ENCODE measurements at regions not wholly inside any gene's neighbourhood (a gene's known extent, or its start where the extent isn't known, plus 50 kb on each side); places are given as distances from the start of the nearest gene placed in this dataset.

DNA sequence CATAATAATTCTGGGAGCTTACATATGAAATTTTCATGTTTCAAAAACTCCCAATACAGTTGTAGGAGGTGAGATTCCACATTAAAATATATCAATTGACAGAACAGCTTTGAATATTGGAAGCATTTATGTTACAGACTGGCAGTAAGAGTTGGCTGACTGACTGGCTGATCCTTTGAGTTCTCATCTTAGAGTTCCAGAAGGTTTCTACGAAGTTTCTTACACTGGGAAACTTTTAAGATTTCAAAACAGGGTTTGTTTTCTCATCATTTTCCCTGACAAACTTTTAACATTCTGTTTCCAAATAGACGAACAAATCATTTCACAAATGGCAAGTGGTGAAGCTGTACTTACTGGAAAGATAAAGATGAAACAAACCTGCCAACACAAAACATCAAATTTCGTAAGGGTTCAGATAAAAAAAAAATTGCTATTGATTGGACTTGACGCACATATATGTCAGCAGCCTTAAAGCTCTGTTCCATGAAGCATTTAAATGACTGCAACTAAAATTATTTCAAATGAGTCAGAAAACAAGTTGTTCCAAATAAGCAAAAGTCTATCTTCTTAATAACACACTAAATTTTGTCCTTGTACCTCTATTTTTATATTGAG lies 243.5 kb downstream of the SUCLA2 start:
- TF ChIP-seq CTCF (IDR thresholded peaks at IDR 0.05), result no peak
- Mint-ChIP-seq H3K27ac (no peak overlapping the region), H3K36me3 (no peaks in the 10 kb centered on the region), H3K27me3 (ENCODE audit: low read depth in 2 of 2) (peaks cover 0 to 11% of the 10 kb centered on the region in 2 donors), H3K4me1 (no peaks in the 10 kb centered on the region), H3K4me3 (no peak overlapping the region), H3K9me3 (peaks cover 0 to 2% of the 10 kb centered on the region in 2 donors)
- Histone ChIP-seq H3K36me3 (ENCODE audit: control insufficient read depth, insufficient read depth, low read length) (no peaks in the 10 kb centered on the region), H3K27me3 (ENCODE audit: control insufficient read depth, insufficient read depth, low read length) (no peaks in the 10 kb centered on the region), H3K9me3 (ENCODE audit: control insufficient read depth, insufficient read depth, low read length) (no peaks in the 10 kb centered on the region), H3K27ac (ENCODE audit: low read length) (no peak overlapping the region), H3K4me1 (ENCODE audit: control insufficient read depth, insufficient read depth, low read length) (no peaks in the 10 kb centered on the region), H3K4me3 (ENCODE audit: low read length) (no peak overlapping the region)
- 90% methylated on average over 3 of the region's 4 CpGs for WGBS (ENCODE audit: insufficient coverage)
- DNase-seq (no peak), ATAC-seq (no peak)
- intact Hi-C loops (cut with micrococcal nuclease), result no loop called here

- H3K9me3 ChIP-seq (ENCODE audit: control insufficient read depth, insufficient read depth, low read length), result no peaks in the 10 kb centered on the region
- Mint-ChIP-seq H3K9me3 (peaks cover 0 to 4% of the 10 kb centered on the region in 2 donors), H3K36me3 (no peaks in the 10 kb centered on the region), H3K27ac (no peak overlapping the region), H3K4me3 (no peak overlapping the region), H3K4me1 (no peaks in the 10 kb centered on the region), H3K27me3 (ENCODE audit: low read depth in 2 of 2) (peaks cover 0 to under 1% of the 10 kb centered on the region in 2 donors)
- H3K36me3 ChIP-seq (ENCODE audit: control insufficient read depth, insufficient read depth, low read length), result no peaks in the 10 kb centered on the region
- no peaks in the 10 kb centered on the region for H3K27me3 ChIP-seq (ENCODE audit: control insufficient read depth, insufficient read depth, low read length)
- ATAC-seq, result no peak
- no peak overlapping the region for H3K4me3 ChIP-seq (ENCODE audit: low read length)
- DNase-seq, result no peak
- TF ChIP-seq CTCF (IDR thresholded peaks at IDR 0.05), result no peak
- H3K27ac ChIP-seq (ENCODE audit: low read length), result no peak overlapping the region
- H3K4me1 ChIP-seq (ENCODE audit: control insufficient read depth, insufficient read depth, low read length), result no peaks in the 10 kb centered on the region
- intact Hi-C loops (cut with micrococcal nuclease), result no loop called here
- WGBS (ENCODE audit: insufficient coverage), result 72% methylated on average over 6 of the region's 6 CpGs
These were observed 253.2 kb downstream of the SUCLA2 start for GRCh38 chr13:47747901-47748300.

DNA sequence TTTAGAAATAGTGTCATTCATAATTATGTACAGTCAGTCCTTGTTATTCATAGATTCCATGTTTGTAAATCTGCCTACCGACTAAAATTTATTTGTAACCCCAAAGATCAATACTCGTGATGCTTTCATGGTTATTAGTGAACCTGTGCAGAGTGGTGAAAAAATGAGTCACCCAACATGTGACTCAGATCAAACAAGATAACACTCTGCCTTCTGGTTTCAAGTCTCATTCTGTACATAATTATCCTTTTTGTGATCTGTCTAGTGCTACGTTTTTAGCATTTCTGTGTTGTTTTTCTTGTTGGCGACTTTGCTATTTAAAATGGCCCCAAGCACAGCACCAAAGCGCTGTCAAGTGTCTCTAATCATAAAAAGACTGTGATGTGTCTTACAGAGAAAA lies 274.7 kb downstream of the SUCLA2 start:
- H3K36me3 Mint-ChIP-seq, result no peaks in the 10 kb centered on the region
- intact Hi-C loops (cut with micrococcal nuclease), result no loop called here
- H3K4me1 Mint-ChIP-seq, result no peaks in the 10 kb centered on the region
- Histone ChIP-seq H3K27me3 (ENCODE audit: control insufficient read depth, insufficient read depth, low read length) (no peaks in the 10 kb centered on the region), H3K4me3 (ENCODE audit: low read length) (no peak overlapping the region), H3K4me1 (ENCODE audit: control insufficient read depth, insufficient read depth, low read length) (no peaks in the 10 kb centered on the region), H3K36me3 (ENCODE audit: control insufficient read depth, insufficient read depth, low read length) (no peaks in the 10 kb centered on the region), H3K9me3 (ENCODE audit: control insufficient read depth, insufficient read depth, low read length) (no peaks in the 10 kb centered on the region), H3K27ac (ENCODE audit: low read length) (no peak overlapping the region)
- no peak overlapping the region for H3K27ac Mint-ChIP-seq
- no peak for TF ChIP-seq CTCF (IDR thresholded peaks at IDR 0.05)
- peaks cover 2% of the 10 kb centered on the region in 2 donors for H3K9me3 Mint-ChIP-seq
- no peak overlapping the region for H3K4me3 Mint-ChIP-seq
- DNase-seq (no peak), ATAC-seq (no peak)
- WGBS (ENCODE audit: insufficient coverage), result 74% methylated on average over 4 of the region's 5 CpGs
- no peaks in the 10 kb centered on the region for H3K27me3 Mint-ChIP-seq (ENCODE audit: low read depth in 2 of 2)

GRCh38 chr13:47723898-47724297 lies 277.2 kb downstream of the SUCLA2 start:
- no peak for TF ChIP-seq CTCF (IDR thresholded peaks at IDR 0.05)
- intact Hi-C loops (cut with micrococcal nuclease), result no loop called here
- ATAC-seq, result no peak

More at GRCh38 chr13:47723898-47724297, 277.2 kb downstream of the SUCLA2 start:
- no peaks in the 10 kb centered on the region for H3K4me1 ChIP-seq (ENCODE audit: control insufficient read depth, insufficient read depth, low read length)
- WGBS (ENCODE audit: insufficient coverage), result 76% methylated on average over 4 of the region's 4 CpGs
- no peak overlapping the region for H3K4me3 Mint-ChIP-seq
- H3K27me3 ChIP-seq (ENCODE audit: control insufficient read depth, insufficient read depth, low read length), result no peaks in the 10 kb centered on the region
- no peak overlapping the region for H3K27ac ChIP-seq (ENCODE audit: low read length)
- H3K27me3 Mint-ChIP-seq (ENCODE audit: low read depth in 2 of 2), result no peaks in the 10 kb centered on the region
- H3K9me3 ChIP-seq (ENCODE audit: control insufficient read depth, insufficient read depth, low read length), result no peaks in the 10 kb centered on the region
- H3K9me3 Mint-ChIP-seq, result peaks cover 2% of the 10 kb centered on the region in 2 donors
- H3K36me3 ChIP-seq (ENCODE audit: control insufficient read depth, insufficient read depth, low read length), result no peaks in the 10 kb centered on the region
- H3K4me3 ChIP-seq (ENCODE audit: low read length), result no peak overlapping the region
- H3K4me1 Mint-ChIP-seq, result no peaks in the 10 kb centered on the region
- no peak for DNase-seq
- H3K36me3 Mint-ChIP-seq, result no peaks in the 10 kb centered on the region
- H3K27ac Mint-ChIP-seq, result no peak overlapping the region
